PC-3 (cell line): ENCODE measurements at regions not wholly inside any gene's neighbourhood (a gene's known extent, or its start where the extent isn't known, plus 50 kb on each side); places are given as distances from the start of the nearest gene placed in this dataset.

Source experiments
- CTCF ChIP-seq: fragments of 300-600 bp; sonication (generic); conservative IDR thresholded peaks from 2 replicates; pipeline ENCODE4 v1.5.1; 2017; ENCODE audit warnings: antibody characterized with exemption, low read depth, mild to moderate bottlenecking, low read length
- EZH2phosphoT487 ChIP-seq: fragments of 300-600 bp; sonication (generic); IDR thresholded peaks from 2 replicates; pipeline ENCODE4 v1.6.1; 2018; ENCODE audit warnings: mild to moderate bottlenecking, antibody characterized with exemption, low read length, borderline replicate concordance

GRCh38 chr2:217313386-217313785, 453.5 kb upstream of the TNP1 start:
- TF ChIP-seq CTCF (no peak), EZH2phosphoT487 (no peak)
